ENCODE measurements at regions not wholly inside any gene's neighbourhood (a gene's known extent, or its start where the extent isn't known, plus 50 kb on each side); places are given as distances from the start of the nearest gene placed in this dataset.

- in situ Hi-C loops (cut with MboI; ENCODE audit: low pct_unique_long_range_greater_than_20kb, low sequenced_read_pairs, unreplicated experiment): loop anchor here (25.0 kb wide), 4 partner anchors 342 to 942 kb away; partner anchors contain the start of gene PRIM2
- TF ChIP-seq CTCF (IDR thresholded peaks at IDR 0.05; ENCODE audit: extremely low read depth, insufficient read depth, missing control alignments): no peak
- DNase-seq (ENCODE audit: low spot score): peak; percentile 11
These were observed 123.3 kb upstream of the COL21A1 start for GRCh38 chr6:56370561-56371211.

- no peak for TF ChIP-seq CTCF (IDR thresholded peaks at IDR 0.05; ENCODE audit: extremely low read depth, insufficient read depth, missing control alignments)
- in situ Hi-C loops (cut with MboI; ENCODE audit: low pct_unique_long_range_greater_than_20kb, low sequenced_read_pairs, unreplicated experiment): loop anchor here (25.0 kb wide), 4 partner anchors 342 to 942 kb away; partner anchors contain the start of gene PRIM2
- no peak for DNase-seq (ENCODE audit: low spot score)
These were observed 122.8 kb upstream of the COL21A1 start for GRCh38 chr6:56370127-56370540.

GRCh38 chr6:56368491-56368890 is 121.1 kb upstream of the COL21A1 start:
- no peak for DNase-seq (ENCODE audit: low spot score)
- TF ChIP-seq CTCF (IDR thresholded peaks at IDR 0.05; ENCODE audit: extremely low read depth, insufficient read depth, missing control alignments): no peak
- in situ Hi-C loops (cut with MboI; ENCODE audit: low pct_unique_long_range_greater_than_20kb, low sequenced_read_pairs, unreplicated experiment): loop anchor here (10.0 to 25.0 kb wide), 5 partner anchors 226 to 944 kb away; partner anchors contain the start of gene PRIM2

GRCh38 chr6:56366141-56366852 is 118.9 kb upstream of the COL21A1 start:
- DNase-seq (ENCODE audit: low spot score): no peak
- TF ChIP-seq CTCF (IDR thresholded peaks at IDR 0.05; ENCODE audit: extremely low read depth, insufficient read depth, missing control alignments): no peak
- in situ Hi-C loops (cut with MboI; ENCODE audit: low pct_unique_long_range_greater_than_20kb, low sequenced_read_pairs, unreplicated experiment): loop anchor here (10.0 to 25.0 kb wide), 5 partner anchors 229 to 946 kb away; partner anchors contain the start of gene PRIM2

GRCh38 chr6:56364827-56365339 is 117.5 kb upstream of the COL21A1 start:
- no peak for DNase-seq (ENCODE audit: low spot score)
- in situ Hi-C loops (cut with MboI; ENCODE audit: low pct_unique_long_range_greater_than_20kb, low sequenced_read_pairs, unreplicated experiment): loop anchor here (10.0 to 25.0 kb wide), 5 partner anchors 230 to 947 kb away; partner anchors contain the start of gene PRIM2
- no peak for TF ChIP-seq CTCF (IDR thresholded peaks at IDR 0.05; ENCODE audit: extremely low read depth, insufficient read depth, missing control alignments)

GRCh38 chr6:56364431-56364826 is 117.0 kb upstream of the COL21A1 start:
- no peak for TF ChIP-seq CTCF (IDR thresholded peaks at IDR 0.05; ENCODE audit: extremely low read depth, insufficient read depth, missing control alignments)
- no peak for DNase-seq (ENCODE audit: low spot score)
- in situ Hi-C loops (cut with MboI; ENCODE audit: low pct_unique_long_range_greater_than_20kb, low sequenced_read_pairs, unreplicated experiment): loop anchor here (10.0 to 25.0 kb wide), 5 partner anchors 230 to 948 kb away; partner anchors contain the start of gene PRIM2

Data from GM13977 (cell line).